Mucosa of stomach (tissue), 1 donor: ENCODE measurements at regions not wholly inside any gene's neighbourhood (a gene's known extent, or its start where the extent isn't known, plus 50 kb on each side); places are given as distances from the start of the nearest gene placed in this dataset.
"Not testable (repeated sequence)": the region's sequence is repeated elsewhere in the genome, so short reads cannot be mapped to it uniquely, and the experiment has no call there.

Experiments used
- H3K27me3 ChIP-seq: one replicate; pipeline ENCODE4 v1.7.0; 2013; ENCODE audit warnings: mild to moderate bottlenecking, low read length; ENCODE audit not compliant: control insufficient read depth, insufficient read depth
- H3K36me3 ChIP-seq: one replicate; pipeline ENCODE4 v1.7.0; 2013; ENCODE audit warnings: low read length; ENCODE audit not compliant: control insufficient read depth, insufficient read depth
- H3K4me1 ChIP-seq: one replicate; pipeline ENCODE4 v1.7.0; 2013; ENCODE audit warnings: mild to moderate bottlenecking, low read length; ENCODE audit not compliant: control insufficient read depth, insufficient read depth
- H3K4me3 ChIP-seq: one replicate; pipeline ENCODE4 v1.7.0; 2013; ENCODE audit warnings: low read length
- H3K9ac ChIP-seq: one replicate; pipeline ENCODE4 v1.7.0; 2013; ENCODE audit warnings: mild to moderate bottlenecking, low read length, moderate library complexity
- H3K9me3 ChIP-seq: one replicate; pipeline ENCODE4 v1.7.0; 2013; ENCODE audit warnings: mild to moderate bottlenecking, low read length, moderate library complexity; ENCODE audit not compliant: control insufficient read depth
- donor health status: Pancreatic carcinoma.

DNA sequence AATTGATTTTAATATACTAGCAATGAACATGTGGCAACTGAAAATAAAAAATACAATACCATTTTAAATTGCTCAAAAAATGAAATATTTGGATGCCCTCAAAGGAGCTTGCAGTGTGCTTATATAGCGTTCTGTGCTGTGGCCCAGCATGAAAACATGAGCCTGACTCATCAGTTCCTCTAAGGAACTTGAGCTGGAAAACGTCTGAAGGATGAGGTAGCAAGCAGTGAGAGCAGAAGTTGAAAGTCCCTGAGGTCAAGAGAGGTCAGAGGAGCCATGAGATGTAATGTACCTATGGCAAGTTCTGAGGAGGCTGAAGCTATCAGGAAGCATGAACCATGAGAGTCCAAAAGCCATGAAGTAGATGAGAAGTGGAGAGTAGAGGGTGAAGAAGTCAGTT lies 59.7 kb downstream of the HMGB3 start:
- Histone ChIP-seq H3K36me3 (no peaks in the 10 kb centered on the region), H3K27me3 (no peaks in the 10 kb centered on the region), H3K9ac (no peak overlapping the region), H3K4me3 (no peak overlapping the region), H3K4me1 (no peaks in the 10 kb centered on the region), H3K9me3 (no peaks in the 10 kb centered on the region)

DNA sequence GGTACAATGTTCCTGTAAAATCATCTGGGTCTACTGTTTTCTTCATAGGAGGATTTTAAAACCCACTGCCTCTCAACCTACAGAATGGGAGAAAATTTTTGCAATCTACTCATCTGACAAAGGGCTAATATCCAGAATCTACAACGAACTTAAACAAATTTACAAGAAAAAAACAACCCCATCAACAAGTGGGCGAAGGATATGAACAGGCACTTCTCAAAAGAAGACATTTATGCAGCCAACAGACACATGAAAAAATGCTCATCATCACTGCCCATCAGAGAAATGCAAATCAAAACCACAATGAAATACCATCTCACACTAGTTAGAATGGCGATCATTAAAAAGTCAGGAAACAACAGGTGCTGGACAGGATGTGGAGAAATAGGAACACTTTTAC lies 83.2 kb downstream of the HMGB3 start:
- not testable (repeated sequence) for H3K36me3 ChIP-seq, H3K27me3 ChIP-seq, H3K9ac ChIP-seq, H3K4me1 ChIP-seq, H3K9me3 ChIP-seq, H3K4me3 ChIP-seq

DNA sequence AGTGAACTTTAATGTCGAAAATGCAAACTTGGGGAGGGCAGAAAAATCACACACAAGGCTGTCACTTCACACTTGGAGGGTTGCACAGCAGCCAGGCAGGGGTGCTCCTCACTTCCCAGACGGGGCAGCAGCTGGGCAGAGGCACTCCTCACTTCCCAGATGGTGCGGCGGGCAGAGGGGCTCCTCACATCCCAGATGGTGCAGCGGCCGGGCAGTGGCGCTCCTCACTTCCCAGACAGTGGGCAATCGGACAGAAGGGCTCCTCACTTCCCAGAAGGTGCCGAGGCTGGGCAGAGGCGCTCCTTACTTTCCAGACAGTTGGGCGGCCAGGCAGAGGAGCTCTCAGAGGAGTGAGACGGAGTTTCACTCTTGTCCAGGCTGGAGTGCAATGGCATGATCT lies 90.6 kb downstream of the HMGB3 start:
- no peak overlapping the region for H3K4me3 ChIP-seq
- H3K9ac ChIP-seq, result no peak overlapping the region
- no peaks in the 10 kb centered on the region for H3K36me3 ChIP-seq
- H3K27me3 ChIP-seq, result no peaks in the 10 kb centered on the region
- H3K9me3 ChIP-seq, result no peaks in the 10 kb centered on the region
- H3K4me1 ChIP-seq, result no peaks in the 10 kb centered on the region

DNA sequence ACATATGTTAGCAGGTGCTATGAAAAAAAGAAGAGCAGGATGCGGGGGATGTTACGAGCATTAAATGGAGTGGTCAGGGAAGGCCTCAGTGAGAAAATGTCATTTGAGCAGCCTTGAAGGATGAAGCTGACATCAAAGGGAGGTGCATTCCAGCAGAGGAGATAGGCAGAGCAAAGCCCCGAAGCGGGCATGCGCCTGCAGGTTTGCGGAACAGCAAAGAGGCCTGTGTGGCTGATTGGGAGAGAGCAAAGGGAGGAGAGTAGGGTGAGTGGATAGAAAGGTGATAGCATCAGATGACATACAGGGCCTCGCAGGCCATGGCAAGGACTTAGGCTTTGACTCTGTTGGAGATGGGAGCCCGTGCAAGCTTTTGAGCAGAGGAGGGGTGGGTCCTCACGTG lies 95.4 kb upstream of the GPR50 start:
- Histone ChIP-seq H3K9ac (no peak overlapping the region), H3K4me3 (no peak overlapping the region)

GRCh38 chrX:151082077-151082948 lies 94.1 kb upstream of the GPR50 start:
- no peaks in the 10 kb centered on the region for H3K4me1 ChIP-seq
- H3K9me3 ChIP-seq, result no peaks in the 10 kb centered on the region
- peak overlapping the region; percentile 28 for H3K9ac ChIP-seq
- H3K36me3 ChIP-seq, result no peaks in the 10 kb centered on the region
- peaks cover 4% of the 10 kb centered on the region for H3K27me3 ChIP-seq
- no peak overlapping the region for H3K4me3 ChIP-seq

More for the DNA sequence above, 95.4 kb upstream of the GPR50 start:
- Histone ChIP-seq H3K36me3 (no peaks in the 10 kb centered on the region), H3K9me3 (no peaks in the 10 kb centered on the region), H3K27me3 (peaks cover 4% of the 10 kb centered on the region), H3K4me1 (no peaks in the 10 kb centered on the region)

DNA sequence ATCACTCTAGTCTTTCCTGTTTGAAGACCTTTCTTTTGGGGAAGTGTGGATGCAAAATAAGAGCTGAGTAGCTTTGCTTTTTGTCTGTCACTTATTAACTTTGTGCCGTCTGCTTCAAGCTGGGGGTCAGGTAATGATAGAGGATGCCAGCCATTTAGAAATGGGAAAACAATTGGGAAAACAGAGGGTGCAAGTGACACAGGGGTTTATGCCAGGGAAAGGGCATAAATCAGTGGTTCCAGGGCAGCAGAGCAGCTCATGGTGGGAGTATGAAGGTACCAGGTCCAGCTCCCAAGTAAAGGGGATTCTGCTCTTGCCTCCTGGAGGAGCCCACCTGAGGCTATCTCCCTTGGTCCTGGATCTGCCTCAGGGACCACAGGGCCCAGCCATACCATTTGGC lies 91.9 kb upstream of the GPR50 start:
- peaks cover 4% of the 10 kb centered on the region for H3K27me3 ChIP-seq
- no peaks in the 10 kb centered on the region for H3K4me1 ChIP-seq
- no peaks in the 10 kb centered on the region for H3K9me3 ChIP-seq
- H3K9ac ChIP-seq, result no peak overlapping the region
- H3K4me3 ChIP-seq, result no peak overlapping the region
- no peaks in the 10 kb centered on the region for H3K36me3 ChIP-seq

GRCh38 chrX:151085207-151085606 lies 91.2 kb upstream of the GPR50 start:
- Histone ChIP-seq H3K36me3 (no peaks in the 10 kb centered on the region), H3K27me3 (peaks cover 4% of the 10 kb centered on the region)

DNA sequence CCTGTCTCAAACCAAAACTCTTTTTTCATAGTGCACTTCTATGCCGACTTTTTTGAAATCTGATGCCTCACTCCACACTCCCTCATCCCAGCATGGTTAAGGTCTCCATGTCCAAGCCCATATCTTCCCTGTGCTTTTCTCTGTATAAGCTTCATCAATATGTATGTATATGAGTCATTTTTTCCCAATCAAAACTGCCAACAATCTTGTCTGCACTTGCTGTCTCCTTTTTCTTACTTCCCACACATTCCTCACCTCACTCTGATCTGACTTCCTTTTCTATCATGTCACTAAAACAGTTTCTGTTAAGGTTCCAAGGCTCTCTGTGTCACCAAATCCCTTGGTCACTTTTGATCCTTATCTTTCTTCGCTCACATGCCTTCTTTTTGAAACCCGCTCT lies 88.2 kb upstream of the GPR50 start:
- no peak overlapping the region for H3K9ac ChIP-seq
- no peaks in the 10 kb centered on the region for H3K4me1 ChIP-seq
- no peaks in the 10 kb centered on the region for H3K27me3 ChIP-seq
- no peaks in the 10 kb centered on the region for H3K9me3 ChIP-seq
- no peak overlapping the region for H3K4me3 ChIP-seq
- H3K36me3 ChIP-seq, result no peaks in the 10 kb centered on the region

More at GRCh38 chrX:151085207-151085606, 91.2 kb upstream of the GPR50 start:
- H3K9me3 ChIP-seq, result no peaks in the 10 kb centered on the region
- no peak overlapping the region for H3K9ac ChIP-seq
- no peak overlapping the region for H3K4me3 ChIP-seq
- no peaks in the 10 kb centered on the region for H3K4me1 ChIP-seq

DNA sequence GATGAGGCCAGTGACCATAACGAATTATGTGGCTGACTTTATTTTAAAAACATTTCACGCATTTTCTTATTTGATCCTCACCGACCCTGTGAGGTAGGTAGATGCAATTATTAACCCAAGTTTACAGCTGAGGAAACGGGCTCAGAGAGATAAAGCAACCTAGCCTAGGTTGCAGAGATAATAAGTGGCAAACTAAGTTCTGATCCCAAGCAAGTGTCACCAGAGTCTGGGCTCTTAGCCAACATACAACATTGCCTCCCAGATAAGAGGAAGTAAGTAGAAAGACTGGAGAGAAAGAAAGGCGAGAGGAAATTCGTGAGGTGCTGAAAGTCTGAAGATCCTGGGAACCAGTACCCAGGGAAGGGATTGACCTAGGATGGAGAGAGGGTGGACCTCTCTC lies 77.4 kb upstream of the GPR50 start:
- H3K9me3 ChIP-seq, result no peaks in the 10 kb centered on the region
- no peak overlapping the region for H3K4me3 ChIP-seq
- no peaks in the 10 kb centered on the region for H3K4me1 ChIP-seq
- no peaks in the 10 kb centered on the region for H3K36me3 ChIP-seq
- no peaks in the 10 kb centered on the region for H3K27me3 ChIP-seq
- H3K9ac ChIP-seq, result no peak overlapping the region

DNA sequence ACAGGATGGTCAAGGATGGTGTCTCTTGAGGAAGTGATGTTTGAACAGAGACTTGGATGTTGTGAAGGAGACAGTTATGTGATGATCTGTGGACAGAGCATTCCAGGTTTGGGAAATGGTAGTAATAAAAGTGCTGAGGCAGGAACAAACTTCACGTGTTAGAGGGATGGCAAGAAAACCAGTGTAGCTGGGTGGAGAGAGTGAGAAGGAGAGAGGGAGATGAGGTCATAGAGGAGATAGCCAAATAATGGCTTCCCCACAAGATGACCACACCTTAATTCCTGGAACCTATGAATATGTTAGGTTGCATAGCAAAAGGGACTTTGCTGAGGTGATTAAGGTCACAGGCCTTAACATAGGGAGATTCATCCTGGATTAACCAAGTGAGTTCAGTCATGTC lies 75.6 kb upstream of the GPR50 start:
- H3K9me3 ChIP-seq, result no peaks in the 10 kb centered on the region

GRCh38 chrX:151113200-151113599 lies 63.2 kb upstream of the GPR50 start:
- not testable (repeated sequence) for H3K4me3 ChIP-seq, H3K36me3 ChIP-seq, H3K9me3 ChIP-seq, H3K27me3 ChIP-seq, H3K9ac ChIP-seq, H3K4me1 ChIP-seq

More for the DNA sequence above, 75.6 kb upstream of the GPR50 start:
- Histone ChIP-seq H3K4me3 (no peak overlapping the region), H3K36me3 (no peaks in the 10 kb centered on the region), H3K27me3 (no peaks in the 10 kb centered on the region), H3K4me1 (no peaks in the 10 kb centered on the region), H3K9ac (no peak overlapping the region)
